NCI-H82 treated with DMSO at 0.1 percent for 48 hours (cell line): ENCODE measurements at regions not wholly inside any gene's neighbourhood (a gene's known extent, or its start where the extent isn't known, plus 50 kb on each side); places are given as distances from the start of the nearest gene placed in this dataset.
"Not testable (repeated sequence)": the region's sequence is repeated elsewhere in the genome, so short reads cannot be mapped to it uniquely, and the experiment has no call there.

Source experiments
- DNase-seq: peaks from one replicate; lab custom pipeline; 2025; ENCODE audit not compliant: unreplicated experiment; lab: John Stamatoyannopoulos, UW

GRCh38 chr2:8361930-8362329 lies 319.9 kb upstream of the ID2 start:
- DNase-seq: no peak

GRCh38 chr2:8363161-8363560 lies 318.7 kb upstream of the ID2 start:
- no peak for DNase-seq

GRCh38 chr2:8364668-8365067 lies 317.2 kb upstream of the ID2 start:
- no peak for DNase-seq

- DNase-seq: no peak
These were observed 316.4 kb upstream of the ID2 start for GRCh38 chr2:8365331-8365910.

GRCh38 chr2:8367833-8368232 lies 314.0 kb upstream of the ID2 start:
- DNase-seq: no peak

- DNase-seq: no peak
These were observed 313.4 kb upstream of the ID2 start for GRCh38 chr2:8368463-8368862.

- no peak for DNase-seq
These were observed 312.3 kb upstream of the ID2 start for GRCh38 chr2:8369522-8369921.

GRCh38 chr2:8370258-8370802 lies 311.5 kb upstream of the ID2 start:
- DNase-seq: no peak

- no peak for DNase-seq
These were observed 310.2 kb upstream of the ID2 start for GRCh38 chr2:8371653-8372052.

GRCh38 chr2:8374782-8375181 lies 307.1 kb upstream of the ID2 start:
- no peak for DNase-seq

- DNase-seq: no peak
These were observed 305.0 kb upstream of the ID2 start for GRCh38 chr2:8376603-8377410.

GRCh38 chr2:8378016-8378810 lies 303.6 kb upstream of the ID2 start:
- DNase-seq: no peak

GRCh38 chr2:8379128-8379527 lies 302.7 kb upstream of the ID2 start:
- DNase-seq: no peak

- DNase-seq: no peak
These were observed 302.3 kb upstream of the ID2 start for GRCh38 chr2:8379549-8379948.

GRCh38 chr2:8380026-8380425 lies 301.8 kb upstream of the ID2 start:
- no peak for DNase-seq

GRCh38 chr2:8380566-8380965 lies 301.3 kb upstream of the ID2 start:
- no peak for DNase-seq

GRCh38 chr2:8382485-8382884 lies 299.4 kb upstream of the ID2 start:
- no peak for DNase-seq

- not testable (repeated sequence) for DNase-seq
These were observed 295.1 kb upstream of the ID2 start for GRCh38 chr2:8386748-8387147.

- no peak for DNase-seq
These were observed 293.1 kb upstream of the ID2 start for GRCh38 chr2:8388781-8389180.

GRCh38 chr2:8389431-8390108 lies 292.3 kb upstream of the ID2 start:
- no peak for DNase-seq

- no peak for DNase-seq
These were observed 290.7 kb upstream of the ID2 start for GRCh38 chr2:8391126-8391525.
